K562 (cell line): ENCODE measurements at regions not wholly inside any gene's neighbourhood (a gene's known extent, or its start where the extent isn't known, plus 50 kb on each side); places are given as distances from the start of the nearest gene placed in this dataset.

ENCODE experiments used
- ARID1B ChIP-seq: fragments of 450-650 bp; IDR thresholded peaks from 2 replicates; pipeline ENCODE4 v1.6.1; 2016; ENCODE audit warnings: antibody characterized with exemption, mild to moderate bottlenecking, inconsistent platforms
- GTF2A2 ChIP-seq: IDR thresholded peaks from 2 replicates; pipeline ENCODE4 v1.6.1; 2016; ENCODE audit warnings: mild to moderate bottlenecking, missing genetic modification characterization, missing compliant biosample characterization
- MYC ChIP-seq, 2 experiments: fragments of 250-450 bp in 1 of 2; sonication (Bioruptor Pico) in 1 of 2; IDR thresholded peaks; 2 replicates each; pipeline versions ENCODE4 v1.5.1 to v1.6.1; 2012 to 2021; ENCODE audit warnings: low read depth in 2 of 2, borderline replicate concordance in 1 of 2, improper control_type of control experiment in 1 of 2, low read length in 1 of 2, mild to moderate bottlenecking in 1 of 2, moderate library complexity in 1 of 2
- POLR2AphosphoS2 ChIP-seq: IDR thresholded peaks from 2 replicates; pipeline ENCODE4 v1.6.1; 2012; ENCODE audit warnings: low read length, improper control_type of control experiment
- TAF7 ChIP-seq: fragments of 450-650 bp; IDR thresholded peaks from 2 replicates; pipeline ENCODE4 v1.6.1; 2016; ENCODE audit warnings: missing genetic modification characterization, missing compliant biosample characterization
- TF ChIP-seq, protein P1 (sequence below): sonication (generic); formaldehyde crosslinking; IDR thresholded peaks from 2 replicates; pipeline ENCODE4 v1.9.0; 2022; ENCODE audit warnings: mild to moderate bottlenecking, missing genetic modification reagents
- TF ChIP-seq, protein P2 (sequence below), 2 experiments: fragments of 450-650 bp; IDR thresholded peaks; 2 replicates each; pipeline ENCODE4 v1.6.1; 2016
- TF ChIP-seq, protein P3 (sequence below), 3 experiments: IDR thresholded peaks in 2 of 3; conservative IDR thresholded peaks in 1 of 3; 2 replicates each; pipeline ENCODE4 v1.5.1; 2011 to 2012; ENCODE audit warnings: low read length in 3 of 3, mild to moderate bottlenecking in 3 of 3, control low read depth in 2 of 3, improper control_type of control experiment in 1 of 3, inconsistent platforms in 1 of 3, low read depth in 1 of 3, mixed read lengths in 1 of 3, moderate library complexity in 1 of 3; ENCODE audit not compliant: insufficient read depth in 2 of 3

DNA sequence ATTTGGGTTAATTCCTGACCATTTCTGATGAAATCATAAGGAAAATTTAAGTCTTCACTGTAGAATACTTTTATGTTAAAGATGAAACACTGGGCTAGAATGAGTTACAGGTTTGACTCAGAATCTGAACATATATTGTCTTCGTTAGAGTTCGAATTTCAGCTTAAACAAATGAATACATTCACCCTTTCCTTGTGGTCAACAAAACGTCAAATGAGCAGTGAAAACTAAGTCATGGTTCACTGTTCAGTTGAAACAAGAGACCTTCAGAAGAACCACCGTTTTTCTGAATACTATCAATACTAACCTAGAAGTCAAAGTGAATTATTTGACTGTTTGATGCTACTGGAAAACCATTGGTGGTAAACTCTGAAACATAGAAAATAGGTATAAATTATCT lies 235.2 kb upstream of the ZWINT start:
- TF ChIP-seq MYC (IDR thresholded peaks at IDR 0.05; ENCODE audit: low read depth, low read length) = no peak
- TF ChIP-seq MYC (CRISPR knock-in tag; IDR thresholded peaks at IDR 0.05; ENCODE audit: borderline replicate concordance, low read depth) = no peak
- TF ChIP-seq, protein P1, sequence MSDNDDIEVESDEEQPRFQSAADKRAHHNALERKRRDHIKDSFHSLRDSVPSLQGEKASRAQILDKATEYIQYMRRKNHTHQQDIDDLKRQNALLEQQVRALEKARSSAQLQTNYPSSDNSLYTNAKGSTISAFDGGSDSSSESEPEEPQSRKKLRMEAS (CRISPR knock-in tag) = no peak
- TF ChIP-seq TAF7 = no peak
- TF ChIP-seq POLR2AphosphoS2 = no peak
- TF ChIP-seq, protein P2, sequence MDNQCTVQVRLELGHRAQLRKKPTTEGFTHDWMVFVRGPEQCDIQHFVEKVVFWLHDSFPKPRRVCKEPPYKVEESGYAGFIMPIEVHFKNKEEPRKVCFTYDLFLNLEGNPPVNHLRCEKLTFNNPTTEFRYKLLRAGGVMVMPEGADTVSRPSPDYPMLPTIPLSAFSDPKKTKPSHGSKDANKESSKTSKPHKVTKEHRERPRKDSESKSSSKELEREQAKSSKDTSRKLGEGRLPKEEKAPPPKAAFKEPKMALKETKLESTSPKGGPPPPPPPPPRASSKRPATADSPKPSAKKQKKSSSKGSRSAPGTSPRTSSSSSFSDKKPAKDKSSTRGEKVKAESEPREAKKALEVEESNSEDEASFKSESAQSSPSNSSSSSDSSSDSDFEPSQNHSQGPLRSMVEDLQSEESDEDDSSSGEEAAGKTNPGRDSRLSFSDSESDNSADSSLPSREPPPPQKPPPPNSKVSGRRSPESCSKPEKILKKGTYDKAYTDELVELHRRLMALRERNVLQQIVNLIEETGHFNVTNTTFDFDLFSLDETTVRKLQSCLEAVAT (IDR thresholded peaks at IDR 0.05) = no peak
- TF ChIP-seq GTF2A2 (tag) = no peak
- TF ChIP-seq, protein P3, sequence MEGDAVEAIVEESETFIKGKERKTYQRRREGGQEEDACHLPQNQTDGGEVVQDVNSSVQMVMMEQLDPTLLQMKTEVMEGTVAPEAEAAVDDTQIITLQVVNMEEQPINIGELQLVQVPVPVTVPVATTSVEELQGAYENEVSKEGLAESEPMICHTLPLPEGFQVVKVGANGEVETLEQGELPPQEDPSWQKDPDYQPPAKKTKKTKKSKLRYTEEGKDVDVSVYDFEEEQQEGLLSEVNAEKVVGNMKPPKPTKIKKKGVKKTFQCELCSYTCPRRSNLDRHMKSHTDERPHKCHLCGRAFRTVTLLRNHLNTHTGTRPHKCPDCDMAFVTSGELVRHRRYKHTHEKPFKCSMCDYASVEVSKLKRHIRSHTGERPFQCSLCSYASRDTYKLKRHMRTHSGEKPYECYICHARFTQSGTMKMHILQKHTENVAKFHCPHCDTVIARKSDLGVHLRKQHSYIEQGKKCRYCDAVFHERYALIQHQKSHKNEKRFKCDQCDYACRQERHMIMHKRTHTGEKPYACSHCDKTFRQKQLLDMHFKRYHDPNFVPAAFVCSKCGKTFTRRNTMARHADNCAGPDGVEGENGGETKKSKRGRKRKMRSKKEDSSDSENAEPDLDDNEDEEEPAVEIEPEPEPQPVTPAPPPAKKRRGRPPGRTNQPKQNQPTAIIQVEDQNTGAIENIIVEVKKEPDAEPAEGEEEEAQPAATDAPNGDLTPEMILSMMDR (IDR thresholded peaks at IDR 0.05 in 2 of 3, conservative IDR thresholded peaks at IDR 0.05 in 1 of 3; ENCODE audit: insufficient read depth in 2 of 3, low read depth in 1 of 3, low read length in 3 of 3) = no peak
- TF ChIP-seq ARID1B = no peak
